ENCODE measurements at regions not wholly inside any gene's neighbourhood (a gene's known extent, or its start where the extent isn't known, plus 50 kb on each side); places are given as distances from the start of the nearest gene placed in this dataset.

DNA sequence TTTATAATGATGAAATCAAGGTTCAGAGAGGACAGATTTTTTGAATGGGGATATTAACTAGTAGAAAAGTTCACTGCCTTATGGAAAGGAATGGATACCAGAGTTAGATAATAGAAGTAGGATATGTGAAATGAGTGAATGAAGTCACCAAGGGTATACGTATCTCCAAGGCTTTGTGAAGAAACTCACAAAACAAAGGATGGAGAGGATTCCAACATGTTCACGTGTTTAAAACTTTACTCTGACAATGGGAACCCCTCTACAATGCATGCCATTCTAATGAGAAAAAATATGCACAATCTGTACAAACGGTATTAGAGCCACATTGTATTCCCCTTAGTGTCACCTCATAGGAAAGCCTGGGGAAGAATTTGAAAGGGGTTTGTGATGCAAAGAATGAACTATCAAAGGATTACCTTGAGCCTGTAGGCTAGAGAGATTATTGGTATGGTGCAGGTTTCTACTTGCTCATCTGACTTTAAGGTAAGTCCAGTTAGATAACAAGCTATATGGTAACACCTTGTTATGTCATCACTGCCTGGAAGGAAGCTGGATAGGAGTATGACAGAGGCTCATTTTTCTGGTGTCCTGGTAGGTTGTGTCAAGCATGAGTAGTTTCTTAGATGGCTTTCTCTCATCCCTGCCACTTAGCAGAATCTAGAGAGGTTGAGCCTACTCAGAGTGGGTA, 250.3 kb upstream of the SEMA6A start:
- Histone ChIP-seq H3K4me3 (no peak overlapping the region), H3K36me3 (no peaks in the 10 kb centered on the region), H3K27ac (replicated peaks) (no peak overlapping the region), H3K27me3 (ENCODE audit: low read depth) (no peaks in the 10 kb centered on the region), H3K4me1 (no peaks in the 10 kb centered on the region), H3K9me3 (replicated peaks) (no peaks in the 10 kb centered on the region)
- no peak for DNase-seq
- TF ChIP-seq, protein P1, sequence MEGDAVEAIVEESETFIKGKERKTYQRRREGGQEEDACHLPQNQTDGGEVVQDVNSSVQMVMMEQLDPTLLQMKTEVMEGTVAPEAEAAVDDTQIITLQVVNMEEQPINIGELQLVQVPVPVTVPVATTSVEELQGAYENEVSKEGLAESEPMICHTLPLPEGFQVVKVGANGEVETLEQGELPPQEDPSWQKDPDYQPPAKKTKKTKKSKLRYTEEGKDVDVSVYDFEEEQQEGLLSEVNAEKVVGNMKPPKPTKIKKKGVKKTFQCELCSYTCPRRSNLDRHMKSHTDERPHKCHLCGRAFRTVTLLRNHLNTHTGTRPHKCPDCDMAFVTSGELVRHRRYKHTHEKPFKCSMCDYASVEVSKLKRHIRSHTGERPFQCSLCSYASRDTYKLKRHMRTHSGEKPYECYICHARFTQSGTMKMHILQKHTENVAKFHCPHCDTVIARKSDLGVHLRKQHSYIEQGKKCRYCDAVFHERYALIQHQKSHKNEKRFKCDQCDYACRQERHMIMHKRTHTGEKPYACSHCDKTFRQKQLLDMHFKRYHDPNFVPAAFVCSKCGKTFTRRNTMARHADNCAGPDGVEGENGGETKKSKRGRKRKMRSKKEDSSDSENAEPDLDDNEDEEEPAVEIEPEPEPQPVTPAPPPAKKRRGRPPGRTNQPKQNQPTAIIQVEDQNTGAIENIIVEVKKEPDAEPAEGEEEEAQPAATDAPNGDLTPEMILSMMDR (IDR thresholded peaks at IDR 0.05; ENCODE audit: borderline replicate concordance), result no peak
- intact Hi-C loops (cut with micrococcal nuclease), result no loop called here

DNA sequence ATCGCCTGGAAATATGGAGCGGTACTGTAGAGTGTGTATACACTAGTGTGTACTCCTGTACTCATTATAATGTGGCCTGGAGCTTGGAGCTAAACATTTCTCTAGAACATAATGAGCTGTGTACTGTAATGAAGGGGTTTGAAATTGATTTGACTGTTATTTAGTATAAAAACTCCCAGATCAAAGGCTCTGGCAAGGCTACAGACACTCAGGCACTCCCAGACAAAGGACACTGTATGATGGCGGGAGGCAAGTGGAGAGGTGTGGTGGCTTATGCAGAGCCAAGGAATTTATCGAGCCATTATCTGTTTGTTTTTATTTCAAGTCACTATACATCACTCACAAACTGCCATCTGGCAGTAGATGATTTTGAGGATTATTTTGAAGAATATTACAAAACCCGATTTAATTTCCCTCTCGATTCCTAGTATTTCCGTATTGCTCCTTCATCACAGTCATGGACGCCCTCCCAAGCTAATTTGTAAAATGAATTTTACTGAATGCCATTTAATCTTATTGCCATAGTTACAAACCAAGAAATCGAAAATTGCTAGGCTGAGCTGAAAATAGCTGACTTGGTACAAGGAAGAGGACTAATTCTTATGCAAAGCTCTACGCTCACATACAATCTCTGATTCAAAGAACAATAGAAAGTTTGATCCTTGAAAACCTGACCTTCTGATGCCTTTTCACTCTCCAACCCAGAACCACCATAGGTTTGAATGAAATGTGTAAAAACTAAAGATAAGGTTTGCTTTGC, 240.2 kb upstream of the SEMA6A start:
- Histone ChIP-seq H3K27ac (replicated peaks) (no peak overlapping the region), H3K4me3 (no peak overlapping the region), H3K27me3 (ENCODE audit: low read depth) (no peaks in the 10 kb centered on the region), H3K36me3 (no peaks in the 10 kb centered on the region), H3K9me3 (replicated peaks) (no peaks in the 10 kb centered on the region), H3K4me1 (no peaks in the 10 kb centered on the region)
- TF ChIP-seq, protein P1 (IDR thresholded peaks at IDR 0.05; ENCODE audit: borderline replicate concordance), result no peak
- intact Hi-C loops (cut with micrococcal nuclease), result no loop called here
- no peak for DNase-seq

DNA sequence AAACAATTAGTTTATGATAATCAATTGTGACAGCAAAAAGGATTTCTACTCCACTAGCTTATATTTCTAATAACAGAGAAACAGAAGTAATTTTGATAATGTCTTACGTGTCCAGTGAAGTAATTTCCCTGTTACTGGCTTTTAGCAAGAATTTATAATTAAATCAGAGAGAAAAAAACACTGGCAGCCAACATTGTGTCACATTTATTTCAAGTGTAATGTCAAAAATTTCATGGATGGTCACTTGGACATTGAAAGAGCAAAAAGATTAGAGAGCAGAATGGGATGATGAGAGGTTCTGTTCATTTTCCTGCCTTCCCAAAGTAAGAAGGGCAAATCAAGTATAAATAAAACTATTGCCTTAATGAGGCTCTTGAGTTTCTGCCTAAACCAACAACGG, 239.3 kb upstream of the SEMA6A start:
- no peak for DNase-seq
- TF ChIP-seq, protein P1 (IDR thresholded peaks at IDR 0.05; ENCODE audit: borderline replicate concordance), result no peak
- Histone ChIP-seq H3K27ac (replicated peaks) (no peak overlapping the region), H3K27me3 (ENCODE audit: low read depth) (no peaks in the 10 kb centered on the region), H3K4me3 (no peak overlapping the region), H3K9me3 (replicated peaks) (no peaks in the 10 kb centered on the region), H3K4me1 (no peaks in the 10 kb centered on the region), H3K36me3 (no peaks in the 10 kb centered on the region)
- intact Hi-C loops (cut with micrococcal nuclease), result no loop called here

DNA sequence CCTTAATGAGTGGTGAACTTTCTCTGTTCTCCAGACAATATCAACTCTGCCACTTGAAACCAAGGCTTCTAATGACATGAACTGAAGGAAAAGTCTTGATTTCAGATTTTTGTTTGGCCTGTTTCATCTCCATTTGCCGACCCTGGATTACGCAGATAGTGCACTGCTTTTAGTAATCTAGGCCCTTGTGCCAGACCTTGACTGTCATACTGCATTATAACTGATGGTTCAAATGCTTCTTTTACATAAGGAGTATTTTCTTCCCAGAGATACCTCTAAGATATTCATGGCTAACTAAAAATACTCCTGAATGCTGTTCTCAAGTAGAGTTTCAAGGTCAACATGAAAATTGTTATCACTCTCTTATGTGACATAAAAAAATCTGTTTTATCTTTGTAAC, 238.7 kb upstream of the SEMA6A start:
- H3K27ac ChIP-seq (replicated peaks), result no peak overlapping the region
- no peaks in the 10 kb centered on the region for H3K27me3 ChIP-seq (ENCODE audit: low read depth)
- H3K4me3 ChIP-seq, result no peak overlapping the region
- DNase-seq, result no peak
- H3K4me1 ChIP-seq, result no peaks in the 10 kb centered on the region
- no peaks in the 10 kb centered on the region for H3K9me3 ChIP-seq (replicated peaks)
- TF ChIP-seq, protein P1 (IDR thresholded peaks at IDR 0.05; ENCODE audit: borderline replicate concordance), result no peak
- intact Hi-C loops (cut with micrococcal nuclease), result no loop called here
- H3K36me3 ChIP-seq, result no peaks in the 10 kb centered on the region

DNA sequence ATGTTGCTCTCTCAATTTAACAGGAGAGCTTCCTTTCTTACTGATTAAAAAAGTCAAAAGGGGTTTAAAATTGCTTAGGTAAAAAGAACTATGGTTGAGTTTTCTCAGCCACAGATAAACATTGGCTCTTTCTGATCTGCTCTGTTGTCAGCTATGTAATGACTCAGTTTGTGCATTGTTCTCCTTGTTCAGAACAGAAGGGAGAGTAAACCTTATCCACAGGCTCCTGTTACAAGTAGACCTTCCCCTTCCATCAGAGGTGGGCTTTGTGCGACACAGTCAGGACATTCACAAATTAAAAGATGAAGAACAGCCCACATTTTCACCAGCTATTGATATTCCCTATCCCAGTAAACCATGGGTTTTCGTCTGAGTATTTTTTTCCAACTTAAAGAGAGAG, 236.3 kb upstream of the SEMA6A start:
- H3K4me3 ChIP-seq, result no peak overlapping the region
- H3K4me1 ChIP-seq, result no peaks in the 10 kb centered on the region
- H3K27ac ChIP-seq (replicated peaks), result no peak overlapping the region
- DNase-seq, result no peak
- no peaks in the 10 kb centered on the region for H3K9me3 ChIP-seq (replicated peaks)
- intact Hi-C loops (cut with micrococcal nuclease), result no loop called here
- TF ChIP-seq, protein P1 (IDR thresholded peaks at IDR 0.05; ENCODE audit: borderline replicate concordance), result no peak
- H3K36me3 ChIP-seq, result no peaks in the 10 kb centered on the region
- no peaks in the 10 kb centered on the region for H3K27me3 ChIP-seq (ENCODE audit: low read depth)

Measured in left ventricle myocardium inferior (tissue), 1 donor.